WI38 (cell line): ENCODE measurements at regions not wholly inside any gene's neighbourhood (a gene's known extent, or its start where the extent isn't known, plus 50 kb on each side); places are given as distances from the start of the nearest gene placed in this dataset.
"Not testable (repeated sequence)": the region's sequence is repeated elsewhere in the genome, so short reads cannot be mapped to it uniquely, and the experiment has no call there.

Experiments used
- H3K4me3 ChIP-seq: 2 replicates; pipeline ENCODE4 v1.5.1; 2011; ENCODE audit warnings: low read depth, mild to moderate bottlenecking, control low read depth, low read length
- CTCF ChIP-seq: IDR thresholded peaks from 2 replicates; pipeline ENCODE4 v1.5.1; 2012; ENCODE audit warnings: low read depth, mild to moderate bottlenecking, control low read depth, low read length

- H3K4me3 ChIP-seq: no peak overlapping the region
- TF ChIP-seq CTCF: no peak
Measured at GRCh38 chr6:76532647-76533046, 460.2 kb upstream of the IMPG1 start.

GRCh38 chr6:76518443-76518842, 446.0 kb upstream of the IMPG1 start:
- no peak overlapping the region for H3K4me3 ChIP-seq
- no peak for TF ChIP-seq CTCF

- H3K4me3 ChIP-seq: no peak overlapping the region
- no peak for TF ChIP-seq CTCF
Measured at GRCh38 chr6:76516924-76517323, 444.5 kb upstream of the IMPG1 start.

- no peak overlapping the region for H3K4me3 ChIP-seq
Measured at GRCh38 chr6:76510489-76510888, 438.0 kb upstream of the IMPG1 start.

GRCh38 chr6:76509397-76509796, 436.9 kb upstream of the IMPG1 start:
- H3K4me3 ChIP-seq: no peak overlapping the region
- TF ChIP-seq CTCF: no peak

More at GRCh38 chr6:76510489-76510888, 438.0 kb upstream of the IMPG1 start:
- TF ChIP-seq CTCF: no peak

- no peak overlapping the region for H3K4me3 ChIP-seq
- no peak for TF ChIP-seq CTCF
Measured at GRCh38 chr6:76506808-76507207, 434.3 kb upstream of the IMPG1 start.

GRCh38 chr6:76495909-76496308, 423.4 kb upstream of the IMPG1 start:
- H3K4me3 ChIP-seq: no peak overlapping the region
- TF ChIP-seq CTCF: no peak

GRCh38 chr6:76491376-76491775, 418.9 kb upstream of the IMPG1 start:
- H3K4me3 ChIP-seq: not testable (repeated sequence)
